ENCODE measurements at regions not wholly inside any gene's neighbourhood (a gene's known extent, or its start where the extent isn't known, plus 50 kb on each side); places are given as distances from the start of the nearest gene placed in this dataset.

GRCh38 chr3:191997093-191997492, 536.1 kb downstream of the PYDC2 start:
- no peaks in the 10 kb centered on the region for H3K79me2 ChIP-seq (ENCODE audit: insufficient read depth, low read depth)
- no peaks in the 10 kb centered on the region for H3K36me3 ChIP-seq (ENCODE audit: insufficient read depth)
- H3K27me3 ChIP-seq (ENCODE audit: insufficient read depth, low read depth): no peaks in the 10 kb centered on the region
- H2AFZ ChIP-seq (ENCODE audit: low read depth): no peak overlapping the region
- H3K9ac ChIP-seq: no peak overlapping the region
- no peak for TF ChIP-seq CTCF (conservative IDR thresholded peaks at IDR 0.05; ENCODE audit: low read depth, low read length)
- no peak overlapping the region for H3K27ac ChIP-seq
- H4K20me1 ChIP-seq (ENCODE audit: insufficient read depth): no peaks in the 10 kb centered on the region
- no peak overlapping the region for H3K4me2 ChIP-seq
- no peak overlapping the region for H3K4me3 ChIP-seq (IDR thresholded peaks at IDR 0.05; ENCODE audit: insufficient read depth, low read depth, low read length)
- H3K4me1 ChIP-seq (ENCODE audit: low read depth, poor library complexity, severe bottlenecking): no peaks in the 10 kb centered on the region

DNA sequence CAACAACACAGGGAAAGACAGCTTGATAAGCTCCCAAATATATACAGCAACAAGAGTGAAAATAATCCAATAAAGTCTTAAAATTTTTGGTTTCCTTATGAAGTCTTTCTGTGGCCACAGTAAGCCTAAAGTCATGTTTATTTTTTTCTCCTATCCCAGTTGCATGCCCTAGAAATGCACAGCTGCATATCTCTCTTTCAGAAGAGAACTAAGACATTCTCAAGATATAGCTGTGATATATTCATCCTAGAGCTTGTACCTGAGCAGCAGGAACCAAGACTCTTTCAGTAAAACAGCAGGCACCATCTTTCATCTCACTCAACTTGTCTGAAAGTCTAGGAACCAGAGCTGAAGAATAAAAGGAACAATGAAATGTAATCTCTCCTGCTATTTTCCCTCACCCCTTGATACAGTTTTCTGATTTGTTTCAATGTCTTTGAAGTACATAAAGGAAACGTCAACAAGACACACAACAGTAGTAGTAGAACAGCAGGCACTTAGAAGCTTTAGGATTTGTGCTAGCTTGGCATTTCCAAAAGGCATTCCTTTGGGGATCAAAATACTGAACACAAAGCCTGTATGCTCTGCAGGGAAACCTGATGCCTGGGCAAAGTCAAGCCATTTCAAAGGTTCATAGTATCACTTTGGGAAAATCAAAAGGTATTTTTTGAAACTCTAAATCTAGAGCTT, 536.8 kb downstream of the PYDC2 start:
- Histone ChIP-seq H3K4me2 (no peak overlapping the region), H3K27ac (no peak overlapping the region)
- no peak for TF ChIP-seq CTCF (conservative IDR thresholded peaks at IDR 0.05; ENCODE audit: low read depth, low read length)

DNA sequence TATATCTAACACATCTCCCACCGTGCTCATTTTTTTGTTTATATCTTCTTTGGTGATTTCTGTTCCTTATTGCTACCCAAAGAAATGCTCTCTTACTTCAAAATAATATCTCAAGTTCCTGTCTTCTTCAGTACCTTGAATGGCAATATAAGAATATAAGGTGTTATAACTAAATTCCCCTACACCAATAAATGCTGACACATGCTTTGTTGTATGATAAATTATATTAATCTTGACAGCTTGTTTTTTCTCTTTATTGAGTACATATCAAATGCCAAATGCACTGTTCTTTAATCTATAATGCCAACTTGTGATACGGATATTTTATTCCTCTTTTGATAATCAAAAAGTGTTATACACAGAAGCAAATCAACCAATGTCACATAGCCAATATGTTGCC, 540.3 kb downstream of the PYDC2 start:
- no peaks in the 10 kb centered on the region for H3K4me1 ChIP-seq (ENCODE audit: low read depth, poor library complexity, severe bottlenecking)
- H3K79me2 ChIP-seq (ENCODE audit: insufficient read depth, low read depth): no peaks in the 10 kb centered on the region
- no peak for TF ChIP-seq CTCF (conservative IDR thresholded peaks at IDR 0.05; ENCODE audit: low read depth, low read length)
- H2AFZ ChIP-seq (ENCODE audit: low read depth): no peak overlapping the region
- no peaks in the 10 kb centered on the region for H4K20me1 ChIP-seq (ENCODE audit: insufficient read depth)
- H3K4me3 ChIP-seq (IDR thresholded peaks at IDR 0.05; ENCODE audit: insufficient read depth, low read depth, low read length): no peak overlapping the region
- no peaks in the 10 kb centered on the region for H3K36me3 ChIP-seq (ENCODE audit: insufficient read depth)
- H3K4me2 ChIP-seq: no peak overlapping the region
- no peaks in the 10 kb centered on the region for H3K27me3 ChIP-seq (ENCODE audit: insufficient read depth, low read depth)
- no peak overlapping the region for H3K9ac ChIP-seq
- no peak overlapping the region for H3K27ac ChIP-seq

More for the DNA sequence above, 536.8 kb downstream of the PYDC2 start:
- no peak overlapping the region for H2AFZ ChIP-seq (ENCODE audit: low read depth)
- no peak overlapping the region for H3K4me3 ChIP-seq (IDR thresholded peaks at IDR 0.05; ENCODE audit: insufficient read depth, low read depth, low read length)
- no peaks in the 10 kb centered on the region for H3K36me3 ChIP-seq (ENCODE audit: insufficient read depth)
- no peaks in the 10 kb centered on the region for H3K79me2 ChIP-seq (ENCODE audit: insufficient read depth, low read depth)
- H4K20me1 ChIP-seq (ENCODE audit: insufficient read depth): no peaks in the 10 kb centered on the region
- H3K27me3 ChIP-seq (ENCODE audit: insufficient read depth, low read depth): no peaks in the 10 kb centered on the region
- H3K9ac ChIP-seq: no peak overlapping the region
- H3K4me1 ChIP-seq (ENCODE audit: low read depth, poor library complexity, severe bottlenecking): no peaks in the 10 kb centered on the region

- Histone ChIP-seq H3K4me2 (no peak overlapping the region), H3K36me3 (ENCODE audit: insufficient read depth) (no peaks in the 10 kb centered on the region), H4K20me1 (ENCODE audit: insufficient read depth) (no peaks in the 10 kb centered on the region), H3K4me1 (ENCODE audit: low read depth, poor library complexity, severe bottlenecking) (no peaks in the 10 kb centered on the region), H3K4me3 (IDR thresholded peaks at IDR 0.05; ENCODE audit: insufficient read depth, low read depth, low read length) (no peak overlapping the region), H3K9ac (no peak overlapping the region), H3K27me3 (ENCODE audit: insufficient read depth, low read depth) (no peaks in the 10 kb centered on the region), H3K27ac (no peak overlapping the region), H3K79me2 (ENCODE audit: insufficient read depth, low read depth) (no peaks in the 10 kb centered on the region), H2AFZ (ENCODE audit: low read depth) (no peak overlapping the region)
- no peak for TF ChIP-seq CTCF (conservative IDR thresholded peaks at IDR 0.05; ENCODE audit: low read depth, low read length)
Observed at GRCh38 chr3:192005989-192006388, 545.0 kb downstream of the PYDC2 start.
